ENCODE measurements at regions not wholly inside any gene's neighbourhood (a gene's known extent, or its start where the extent isn't known, plus 50 kb on each side); places are given as distances from the start of the nearest gene placed in this dataset.
"Not testable (repeated sequence)": the region's sequence is repeated elsewhere in the genome, so short reads cannot be mapped to it uniquely, and the experiment has no call there.

DNA sequence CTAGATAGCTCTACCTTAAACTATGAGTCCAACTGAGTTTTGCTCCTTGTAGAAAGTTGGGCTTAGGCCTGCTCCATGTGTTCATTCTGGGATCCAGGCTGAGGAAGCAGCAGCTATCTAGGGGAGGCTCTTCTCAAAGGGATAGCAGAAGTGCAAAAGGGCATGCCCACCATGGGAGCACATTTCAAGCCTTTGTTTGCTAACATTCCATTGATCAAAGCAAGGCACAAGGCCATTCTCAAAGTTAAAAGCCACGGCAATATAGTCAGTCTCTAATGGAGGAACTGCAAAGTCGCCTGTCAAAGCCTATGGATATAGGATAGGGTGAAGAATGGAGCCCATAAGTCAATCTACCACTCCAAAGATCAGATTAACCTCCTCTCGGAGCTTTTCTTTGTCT lies 488.1 kb upstream of the ARX start:
- DNase-seq (ENCODE audit: low spot score) (no peak), FAIRE-seq (no peak)

DNA sequence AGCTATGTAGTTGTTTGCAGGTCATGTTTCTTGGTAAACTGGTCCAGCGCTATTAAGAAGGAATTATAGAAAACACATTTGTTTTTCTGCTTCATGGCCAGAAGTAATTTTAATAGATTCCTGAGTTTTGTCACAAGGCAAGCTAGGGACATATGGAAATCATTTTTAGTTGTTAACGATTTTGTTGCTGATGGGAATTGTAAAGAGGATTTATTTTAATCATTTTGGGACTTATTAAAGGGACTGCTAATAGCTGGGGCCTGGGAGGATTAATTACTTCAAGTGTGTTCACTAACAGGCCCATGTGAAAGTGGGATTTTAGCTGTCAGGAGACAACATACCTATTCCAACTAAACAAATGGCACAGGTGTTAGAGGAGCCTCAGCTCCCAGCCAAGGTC lies 492.0 kb upstream of the ARX start:
- FAIRE-seq (no peak), DNase-seq (ENCODE audit: low spot score) (no peak)

DNA sequence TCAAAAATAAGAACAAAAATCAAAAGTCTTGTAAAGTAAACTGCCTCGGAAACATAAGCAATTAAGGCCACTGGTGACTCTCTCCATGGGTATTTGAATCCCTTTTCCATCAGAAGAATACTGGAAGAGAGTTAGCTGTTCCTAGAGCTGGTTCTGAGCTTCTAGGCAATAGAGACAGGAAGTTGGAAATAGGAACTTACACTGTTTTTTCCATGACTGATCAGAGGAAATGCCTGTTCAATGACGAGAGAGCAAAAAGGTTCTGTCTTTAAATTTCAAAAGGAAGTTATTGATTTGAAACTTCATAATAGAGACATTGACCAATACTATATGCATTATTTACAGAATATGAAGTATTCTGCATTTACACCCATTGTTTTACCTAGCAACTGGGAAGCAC lies 503.5 kb upstream of the ARX start:
- FAIRE-seq (no peak), DNase-seq (ENCODE audit: low spot score) (no peak)

DNA sequence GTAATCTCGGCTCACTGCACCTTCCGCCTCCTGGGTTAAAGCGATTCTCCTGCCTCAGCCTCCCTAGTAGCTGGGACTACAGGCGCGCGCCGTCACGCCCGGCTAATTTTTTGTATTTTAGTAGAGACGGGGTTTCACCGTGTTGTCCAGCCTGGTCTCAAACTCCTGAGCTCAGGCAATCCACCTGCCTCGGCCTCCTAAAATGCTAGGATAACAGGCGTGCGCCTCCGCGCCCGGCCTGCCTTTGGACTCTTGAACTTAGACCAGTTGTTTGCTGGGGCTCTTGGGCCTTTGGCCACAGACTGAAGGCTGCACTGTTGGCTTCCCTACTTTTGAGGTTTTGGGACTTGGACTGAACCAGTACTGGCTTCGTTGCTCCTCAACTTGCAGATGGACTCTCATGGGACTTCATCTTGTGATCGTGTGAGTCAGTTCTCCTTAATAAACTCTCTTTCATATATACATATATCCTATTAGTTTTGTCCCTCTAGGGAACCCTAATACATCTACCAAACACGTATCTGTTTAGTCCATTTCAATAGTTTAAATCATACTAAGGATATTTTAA lies 506.8 kb upstream of the ARX start:
- DNase-seq (ENCODE audit: low spot score); FAIRE-seq: not testable (repeated sequence)

DNA sequence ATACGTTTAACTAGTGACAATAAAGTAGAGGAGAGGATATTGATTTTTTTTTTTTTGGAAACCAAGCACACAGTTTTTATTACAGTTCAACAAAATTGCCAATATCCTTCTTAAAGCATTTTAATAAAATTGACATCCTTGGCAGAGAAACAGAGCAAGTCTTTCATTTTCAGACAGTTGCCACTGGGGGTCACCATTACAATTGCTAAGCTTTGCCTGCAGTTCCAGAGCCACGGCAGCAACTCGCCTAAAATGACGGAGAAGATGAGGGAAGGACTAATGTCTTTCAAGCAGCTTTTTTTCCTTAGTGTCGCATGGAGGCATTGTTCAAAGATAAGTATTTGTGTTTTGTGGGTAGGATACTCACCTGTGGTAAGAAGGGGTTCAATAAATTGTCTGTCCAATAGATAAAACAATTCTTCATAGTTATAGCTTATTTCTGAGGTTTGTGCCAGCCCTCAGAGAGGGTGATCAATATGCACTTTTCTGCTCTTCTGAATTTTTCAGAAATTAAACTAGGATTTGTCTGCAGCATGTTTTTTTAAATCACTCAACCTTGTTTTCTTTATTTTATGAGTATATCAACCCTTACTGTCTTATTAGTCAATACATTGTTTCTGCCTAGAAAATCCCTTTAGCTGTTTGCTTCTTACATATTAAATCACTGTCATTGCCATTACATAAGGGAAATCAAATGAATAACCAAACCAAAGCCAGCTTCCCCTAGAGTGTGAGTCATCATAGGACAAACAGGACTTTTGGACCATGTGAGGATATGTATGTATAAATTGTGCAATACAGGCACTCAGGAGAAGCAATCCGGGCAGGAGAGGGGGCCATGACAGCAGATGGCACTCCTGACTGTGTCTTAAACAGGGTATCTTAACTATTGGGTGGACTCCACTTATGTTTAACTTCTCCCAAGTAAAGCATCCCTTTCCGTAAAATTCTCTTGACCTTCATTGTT lies 508.1 kb upstream of the ARX start:
- FAIRE-seq (no peak), DNase-seq (ENCODE audit: low spot score) (peak; percentile 4)

DNA sequence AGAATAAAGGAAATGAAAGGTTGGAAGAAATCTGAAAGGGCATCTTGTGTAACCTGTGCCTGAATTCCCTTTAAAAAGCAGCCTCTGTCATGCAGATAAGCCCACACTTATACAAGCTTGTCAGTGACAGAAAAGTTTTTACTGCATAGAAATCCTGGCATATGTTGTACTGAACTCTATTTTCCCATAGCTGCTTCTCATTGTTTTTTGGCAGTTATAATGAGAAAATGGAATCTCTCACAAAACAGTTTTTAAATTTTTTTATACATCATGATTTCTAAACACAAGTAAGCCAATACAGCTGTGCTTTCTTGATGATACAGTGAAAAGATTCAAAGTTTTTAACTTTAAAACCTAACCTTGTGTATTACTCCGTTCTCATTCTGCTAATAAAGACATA lies 511.4 kb upstream of the ARX start:
- no peak for FAIRE-seq
- no peak for DNase-seq (ENCODE audit: low spot score)

DNA sequence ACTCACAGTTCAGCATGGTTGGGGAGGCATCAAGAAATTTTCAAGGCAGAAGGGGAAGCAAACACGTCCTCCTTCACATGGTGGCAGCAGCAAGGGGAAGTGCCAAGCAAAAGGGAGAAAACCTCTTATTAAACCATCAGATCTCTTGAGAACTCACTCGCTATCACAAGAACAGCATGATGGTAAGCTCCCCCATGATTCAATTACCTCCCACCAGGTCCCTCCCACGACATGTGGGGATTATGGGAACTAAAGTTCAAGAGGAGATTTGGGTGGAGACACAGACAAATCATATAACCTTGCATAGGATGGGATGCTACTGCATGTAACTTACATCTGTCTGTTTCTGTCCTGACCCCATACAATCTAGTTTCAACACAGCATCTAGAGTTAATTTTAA lies 511.8 kb upstream of the ARX start:
- no peak for FAIRE-seq

DNA sequence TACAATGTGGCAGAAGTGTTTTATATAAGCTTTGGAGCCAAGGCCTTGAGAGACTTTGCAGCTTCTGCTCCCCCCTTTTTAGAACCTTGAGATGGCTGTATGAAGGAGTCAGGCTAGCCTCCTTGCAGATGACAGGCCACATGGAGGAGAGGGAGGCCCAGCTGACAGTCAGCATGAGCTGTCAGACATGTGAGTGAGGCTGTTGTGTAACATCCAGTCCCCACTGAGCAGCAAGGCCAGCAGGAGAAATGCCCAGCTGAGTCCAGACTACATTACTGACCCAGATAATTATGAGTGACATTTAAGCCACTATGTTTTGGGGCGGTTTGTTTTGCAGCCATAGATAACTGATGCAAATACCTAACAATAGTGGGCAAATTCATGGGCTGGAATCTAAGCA lies 515.3 kb upstream of the ARX start:
- no peak for FAIRE-seq
- DNase-seq (ENCODE audit: low spot score): no peak

More for the DNA sequence above, 511.8 kb upstream of the ARX start:
- no peak for DNase-seq (ENCODE audit: low spot score)

DNA sequence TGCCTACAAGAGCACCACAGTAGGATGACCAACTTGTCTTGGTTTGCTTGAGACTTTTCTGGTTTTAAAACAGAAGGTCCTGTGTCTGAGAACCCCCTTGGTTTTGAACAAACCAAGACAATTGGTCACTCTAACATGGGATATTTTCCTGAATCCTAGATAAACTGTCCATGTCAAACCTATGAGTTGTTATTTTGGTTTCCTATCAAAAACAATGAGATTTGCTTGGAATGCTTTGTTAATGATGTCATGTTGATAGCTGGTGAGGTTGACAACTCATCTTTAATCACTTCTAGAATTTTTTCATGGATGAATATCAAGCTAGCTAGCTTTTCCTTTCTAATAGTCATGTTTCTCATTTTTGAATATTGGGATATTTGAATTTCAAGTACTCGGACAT lies 518.3 kb upstream of the ARX start:
- FAIRE-seq (no peak), DNase-seq (ENCODE audit: low spot score) (no peak)

DNA sequence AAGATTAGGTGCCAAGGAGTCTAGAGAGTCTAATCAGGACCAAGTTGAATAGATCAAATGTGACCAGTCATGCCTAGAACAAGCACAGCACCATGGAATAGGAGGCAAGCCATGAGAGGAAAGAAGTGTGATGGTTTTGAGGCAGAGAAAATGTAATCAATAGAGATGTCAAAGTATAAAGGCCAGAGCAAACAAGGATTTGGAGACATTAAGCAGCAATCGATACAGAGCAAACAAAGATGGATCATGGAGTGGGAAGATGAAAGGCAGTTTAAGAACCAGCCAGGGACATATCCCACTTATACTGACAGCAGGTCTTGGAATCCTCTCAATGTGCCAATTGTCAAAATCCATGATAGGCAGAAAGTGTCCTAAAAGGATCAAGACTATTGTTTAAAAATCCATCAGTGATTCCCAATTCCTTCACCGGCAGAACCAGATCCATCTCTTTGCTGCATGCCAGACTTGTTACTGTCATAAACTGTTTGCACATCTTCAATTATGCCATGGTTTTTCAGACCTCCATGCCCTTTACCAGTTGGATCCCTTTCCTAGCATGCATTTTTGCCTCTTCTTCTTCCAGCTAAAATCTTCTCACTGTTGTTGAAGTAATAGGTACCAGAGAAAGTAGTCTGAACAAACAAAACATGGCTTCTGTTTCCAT lies 520.7 kb upstream of the ARX start:
- FAIRE-seq (no peak), DNase-seq (ENCODE audit: low spot score) (no peak)

DNA sequence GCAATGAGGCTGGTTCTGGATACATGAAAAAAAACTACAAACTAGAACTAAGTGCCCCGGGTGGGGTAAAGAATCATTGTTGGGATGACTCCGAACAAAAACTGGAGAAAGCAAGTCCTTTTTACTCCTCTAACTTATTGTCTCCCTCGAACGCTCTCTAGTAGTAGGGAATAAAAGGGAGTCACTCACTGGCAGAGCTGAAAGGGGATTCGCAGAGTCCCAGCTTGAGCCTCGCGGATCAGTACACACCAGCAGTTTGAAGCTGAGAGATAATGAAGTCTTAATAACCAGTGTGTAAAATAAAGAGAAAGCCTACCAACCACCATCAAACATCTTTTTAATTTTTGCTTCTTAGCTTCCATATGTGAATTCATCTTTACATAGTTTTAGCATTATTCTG lies 521.9 kb upstream of the ARX start:
- no peak for FAIRE-seq
- DNase-seq (ENCODE audit: low spot score): no peak

DNA sequence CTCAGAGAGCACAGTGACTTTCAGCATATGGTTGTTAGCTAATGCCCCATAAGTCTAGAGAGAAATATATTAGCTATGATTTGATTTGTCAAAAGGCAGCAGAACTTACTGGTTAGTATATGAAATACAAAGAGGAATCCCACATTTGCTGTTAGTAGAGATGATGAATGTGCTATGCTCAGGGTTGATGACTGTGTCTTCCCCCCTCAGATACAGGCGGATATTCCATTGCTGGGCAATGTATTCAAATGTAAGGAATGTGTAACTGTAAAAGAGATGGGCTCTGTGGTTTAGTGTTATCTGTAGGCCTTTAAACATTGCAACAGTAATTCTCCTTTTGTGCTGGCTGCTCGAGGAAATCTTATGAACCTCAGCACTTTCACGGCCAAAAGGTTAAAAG lies 528.9 kb upstream of the ARX start:
- DNase-seq (ENCODE audit: low spot score) (no peak), FAIRE-seq (no peak)

DNA sequence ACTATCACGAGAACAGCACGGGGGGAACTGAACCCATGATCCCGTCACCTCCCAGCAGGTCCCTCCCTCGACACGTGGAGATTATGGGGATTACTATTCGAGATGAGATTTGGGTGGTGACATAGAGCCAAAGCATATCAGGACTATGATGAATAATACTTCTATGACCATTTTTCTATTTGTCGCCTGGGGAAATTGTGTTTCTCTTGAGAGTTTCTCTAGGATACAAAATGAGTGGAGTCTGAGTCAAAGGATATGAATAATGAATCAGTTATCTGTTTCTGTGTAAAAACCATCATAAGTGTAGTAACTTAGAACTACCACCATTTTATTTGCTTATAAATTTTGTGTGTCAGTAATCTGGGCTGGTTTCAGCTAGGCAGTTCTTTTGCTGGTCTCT lies 533.0 kb upstream of the ARX start:
- DNase-seq (ENCODE audit: low spot score) (no peak), FAIRE-seq (no peak)

DNA sequence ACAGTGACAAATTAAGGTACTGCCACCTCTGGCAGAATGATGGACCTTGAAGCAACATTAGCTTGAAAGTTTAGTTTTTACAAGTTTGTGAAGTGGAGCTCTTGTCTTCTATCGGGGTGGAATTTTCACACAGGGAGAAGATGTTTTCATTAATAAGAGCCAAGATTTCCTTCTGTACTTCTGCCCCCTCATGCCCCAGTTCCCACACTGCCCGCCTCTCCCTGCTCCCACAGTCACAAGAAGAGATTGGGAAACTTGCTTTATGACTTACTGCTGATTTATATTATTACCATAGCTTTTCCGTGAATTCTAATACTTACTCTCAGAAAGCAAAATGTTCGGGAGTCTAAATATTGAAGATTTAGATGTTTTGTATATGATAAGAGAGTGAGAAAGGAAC lies 539.8 kb upstream of the ARX start:
- DNase-seq (ENCODE audit: low spot score): no peak
- FAIRE-seq: no peak

DNA sequence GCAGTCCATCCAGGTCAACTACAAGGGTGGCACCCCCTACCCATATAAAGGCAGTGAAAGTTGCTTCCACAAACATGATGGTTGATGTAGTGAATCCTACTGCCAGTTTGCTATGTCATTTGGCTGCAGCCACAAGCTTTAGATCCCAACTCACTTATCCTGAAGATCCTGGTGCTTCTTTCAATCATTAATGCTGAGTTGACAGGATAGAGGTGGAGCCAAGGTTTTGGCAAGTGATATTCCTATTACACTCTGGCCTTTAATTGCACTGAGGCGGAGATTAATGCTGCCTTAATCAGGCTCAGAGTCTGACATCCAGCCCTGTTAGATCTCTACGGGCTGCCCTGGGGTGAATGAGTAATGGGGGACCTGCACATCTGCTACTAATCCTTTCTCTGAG lies 542.4 kb upstream of the ARX start:
- no peak for DNase-seq (ENCODE audit: low spot score)

DNA sequence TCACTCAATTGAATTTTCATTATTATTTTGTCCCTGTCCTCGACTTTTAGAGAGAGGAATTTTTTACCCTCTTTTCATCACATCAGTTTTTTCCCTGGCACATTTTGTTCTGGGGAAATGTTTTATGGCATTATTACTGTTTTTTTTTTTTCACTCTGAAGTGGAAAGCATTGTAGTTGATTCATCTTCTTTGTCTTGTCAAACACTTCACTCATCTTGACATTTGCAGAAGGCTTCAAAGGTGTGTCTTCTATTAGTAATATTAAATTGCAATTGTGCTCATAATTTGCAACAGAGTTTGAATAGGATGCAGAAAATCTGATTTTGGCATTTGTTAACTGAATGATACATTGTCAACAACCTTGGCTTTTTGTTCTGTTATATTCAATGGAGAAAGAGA lies 545.4 kb upstream of the ARX start:
- no peak for DNase-seq (ENCODE audit: low spot score)
- no peak for FAIRE-seq

More for the DNA sequence above, 542.4 kb upstream of the ARX start:
- no peak for FAIRE-seq

DNA sequence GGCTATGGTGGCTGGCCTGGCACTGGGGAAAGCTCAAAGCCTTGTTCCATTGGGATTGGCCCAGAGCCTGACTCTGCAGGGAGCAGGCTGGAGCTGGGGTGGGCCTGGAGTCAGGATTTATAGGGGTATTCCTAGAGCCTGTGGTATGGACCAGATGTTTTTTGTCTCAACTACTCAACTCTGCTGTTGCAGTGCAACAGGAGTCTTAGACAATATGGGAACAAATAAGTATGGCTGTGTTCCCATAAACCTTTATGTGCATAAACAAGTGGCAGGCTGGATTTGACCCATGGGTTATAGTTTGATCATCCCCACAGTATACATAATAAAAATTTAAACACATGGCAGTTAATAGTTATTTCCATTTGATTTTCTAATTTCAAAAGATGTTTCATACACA lies 557.9 kb upstream of the ARX start:
- DNase-seq (ENCODE audit: low spot score) (no peak), FAIRE-seq (no peak)

DNA sequence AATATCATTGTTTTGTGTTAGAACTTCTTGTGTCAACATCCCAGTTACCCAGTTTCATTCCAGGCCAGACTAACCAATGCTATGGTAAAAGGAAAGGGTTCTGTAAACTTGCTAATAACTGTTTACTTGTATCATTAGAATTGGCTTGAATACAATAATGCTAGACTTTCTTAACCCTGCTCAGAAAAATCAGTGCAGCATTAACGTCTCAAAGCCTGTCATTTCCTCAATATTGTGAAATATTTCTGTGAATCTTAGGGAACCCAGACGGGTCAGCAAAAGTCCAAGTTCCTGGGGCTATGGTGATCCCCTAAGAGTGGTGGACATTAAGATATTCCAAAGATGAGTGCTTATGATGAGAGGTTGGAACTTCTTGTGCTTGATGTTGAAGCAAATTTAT lies 541.2 kb upstream of the MAGEB18 start:
- no peak for DNase-seq (ENCODE audit: low spot score)
- no peak for FAIRE-seq

DNA sequence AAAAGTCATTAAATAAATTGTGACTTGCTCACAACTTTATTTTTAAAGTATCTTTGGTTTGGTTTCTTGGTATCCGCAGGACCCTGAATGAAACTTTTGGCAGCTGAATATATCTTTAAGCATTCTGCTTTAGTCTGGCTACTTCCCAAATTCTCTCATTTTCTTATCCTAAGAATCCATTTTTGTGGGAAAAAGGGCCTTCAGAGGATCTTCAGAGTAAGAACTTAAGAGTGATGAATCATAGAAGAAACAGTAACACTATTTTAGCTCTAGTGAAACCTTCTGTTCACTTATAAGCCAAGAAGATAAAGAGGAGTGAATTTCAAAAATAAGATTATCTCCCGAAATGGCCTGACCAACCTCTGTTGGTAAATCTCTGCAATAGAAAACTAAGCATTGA lies 540.6 kb upstream of the MAGEB18 start:
- FAIRE-seq: no peak
- no peak for DNase-seq (ENCODE audit: low spot score)

DNA sequence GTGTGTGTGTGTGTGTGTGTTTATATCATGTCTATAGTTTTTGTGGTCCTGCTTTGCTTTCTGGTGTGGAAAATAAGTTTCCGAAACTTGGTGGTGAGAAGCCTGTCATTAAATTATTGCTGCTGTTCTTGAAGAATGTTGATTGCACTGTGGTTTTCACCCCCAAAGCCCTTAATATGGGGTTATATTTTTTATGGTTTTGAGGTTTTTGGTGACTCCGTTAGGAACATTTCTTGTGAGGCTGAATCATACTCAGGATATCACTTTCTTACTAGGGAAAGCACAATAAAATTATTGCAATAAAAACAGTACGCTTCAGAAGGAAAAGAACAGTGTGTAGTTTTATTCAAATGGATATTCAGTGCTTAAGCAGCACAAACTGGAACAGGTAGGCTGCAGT lies 539.1 kb upstream of the MAGEB18 start:
- DNase-seq (ENCODE audit: low spot score) (no peak), FAIRE-seq (no peak)

DNA sequence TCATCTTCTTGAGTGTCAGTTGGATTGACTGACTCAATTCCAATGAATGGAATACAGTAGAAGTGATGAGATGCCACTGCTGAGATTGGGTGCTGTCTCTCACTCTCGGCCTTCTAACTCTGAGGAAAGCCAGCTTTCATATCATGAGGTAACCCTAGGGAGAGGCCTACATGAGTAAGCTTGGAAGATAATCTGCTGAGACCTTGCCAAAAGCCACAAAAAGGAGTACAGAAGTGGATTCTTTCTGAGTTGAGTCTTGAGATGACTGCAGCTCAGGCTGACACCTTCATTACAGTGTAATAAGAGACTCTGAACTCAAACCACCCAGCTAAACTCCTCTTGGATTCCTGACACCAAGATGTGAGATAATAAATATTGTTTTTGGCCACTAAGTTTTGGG lies 537.4 kb upstream of the MAGEB18 start:
- no peak for FAIRE-seq
- DNase-seq (ENCODE audit: low spot score): no peak

DNA sequence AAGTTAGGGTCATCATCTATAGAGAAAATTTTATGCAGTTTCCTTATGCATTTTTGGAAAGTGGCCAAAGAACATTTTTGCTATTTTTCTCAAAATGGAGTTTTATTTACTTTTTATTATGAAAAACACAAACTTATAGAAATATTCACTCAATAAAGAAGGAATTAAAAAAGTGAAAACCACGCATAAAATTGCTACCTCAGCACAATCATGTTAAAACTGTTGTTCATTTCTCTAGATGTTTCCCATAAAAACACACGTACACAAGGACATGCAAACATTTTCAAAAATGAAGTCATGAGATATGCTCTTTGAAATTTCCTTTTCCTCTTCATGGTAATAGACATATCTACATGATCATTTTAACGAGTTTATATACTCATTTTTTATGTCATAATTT lies 536.8 kb upstream of the MAGEB18 start:
- no peak for DNase-seq (ENCODE audit: low spot score)
- no peak for FAIRE-seq

DNA sequence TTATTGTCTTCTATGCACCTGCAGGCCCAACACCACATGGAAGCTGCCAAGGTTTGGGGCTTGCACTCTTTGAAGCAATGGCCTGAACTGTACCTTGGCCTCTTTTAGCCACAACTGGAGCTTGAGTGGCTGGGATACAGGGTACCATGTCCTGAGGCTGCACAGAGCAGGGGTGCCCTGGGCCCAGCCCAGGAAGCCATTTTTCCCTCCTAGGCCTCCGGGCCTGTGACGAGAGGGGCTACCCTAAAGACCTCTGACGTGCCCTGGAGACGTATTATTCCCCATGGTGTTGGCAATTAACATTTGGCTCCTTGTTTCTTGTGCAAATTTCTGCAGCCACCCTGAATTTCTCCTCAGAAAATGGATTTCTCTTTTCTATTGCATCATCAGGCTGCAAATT lies 519.9 kb upstream of the MAGEB18 start:
- FAIRE-seq: no peak

More for the DNA sequence above, 519.9 kb upstream of the MAGEB18 start:
- DNase-seq (ENCODE audit: low spot score): no peak
